ENCODE measurements at regions not wholly inside any gene's neighbourhood (a gene's known extent, or its start where the extent isn't known, plus 50 kb on each side); places are given as distances from the start of the nearest gene placed in this dataset.
A peak's percentile ranks its signal among the peaks of the same experiment; 100 is the strongest.

DNA sequence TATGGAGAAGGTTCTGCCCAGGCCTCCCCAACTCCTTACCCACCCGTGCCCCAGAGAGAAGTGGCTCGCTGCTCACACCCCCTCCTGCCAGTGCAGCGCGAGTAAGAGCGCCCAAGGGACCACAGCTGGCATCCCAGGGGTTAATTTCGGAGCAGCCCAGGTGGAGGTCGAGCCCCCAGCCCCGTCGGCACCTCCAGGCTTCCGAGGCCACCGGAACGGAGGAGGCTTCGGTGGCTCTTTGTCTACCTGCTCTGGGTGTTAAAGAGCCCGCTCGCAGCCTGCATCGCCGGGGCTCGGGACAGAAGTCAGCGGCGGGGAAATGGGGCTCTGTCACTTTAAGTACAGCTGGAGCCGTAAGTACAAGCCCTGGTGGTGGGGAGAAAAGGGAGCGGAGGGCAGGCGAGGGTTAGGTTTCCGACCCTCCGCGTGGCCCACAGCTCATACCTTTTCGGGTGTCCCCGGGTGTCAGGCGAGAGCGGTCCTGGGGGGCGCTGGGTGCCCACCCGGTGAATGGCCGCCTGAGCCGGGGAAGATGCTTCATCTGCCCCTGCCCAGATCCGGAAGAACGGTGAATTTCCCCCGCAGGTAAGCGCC, 89.4 kb upstream of the IPO9 start:
- 17% methylated on average over 19 of the region's 38 CpGs for WGBS (ENCODE audit: low lambda C conversion rate)
- ChIA-PET CTCF (interaction anchor here (0.6 to 2.3 kb wide), 8 partner anchors 8 to 227 kb away, joined by 3 to 9 read pairs (median 4); no protein-coding TSS in a partner anchor), POLR2A (no interaction called here)
- no peak for TF ChIP-seq GATA2 (CRISPR knock-in tag; IDR thresholded peaks at IDR 0.05)
- TF ChIP-seq, protein P1, sequence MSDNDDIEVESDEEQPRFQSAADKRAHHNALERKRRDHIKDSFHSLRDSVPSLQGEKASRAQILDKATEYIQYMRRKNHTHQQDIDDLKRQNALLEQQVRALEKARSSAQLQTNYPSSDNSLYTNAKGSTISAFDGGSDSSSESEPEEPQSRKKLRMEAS (IDR thresholded peaks at IDR 0.05; ENCODE audit: low read depth) = peak; percentile 89
- TF ChIP-seq, protein P2, sequence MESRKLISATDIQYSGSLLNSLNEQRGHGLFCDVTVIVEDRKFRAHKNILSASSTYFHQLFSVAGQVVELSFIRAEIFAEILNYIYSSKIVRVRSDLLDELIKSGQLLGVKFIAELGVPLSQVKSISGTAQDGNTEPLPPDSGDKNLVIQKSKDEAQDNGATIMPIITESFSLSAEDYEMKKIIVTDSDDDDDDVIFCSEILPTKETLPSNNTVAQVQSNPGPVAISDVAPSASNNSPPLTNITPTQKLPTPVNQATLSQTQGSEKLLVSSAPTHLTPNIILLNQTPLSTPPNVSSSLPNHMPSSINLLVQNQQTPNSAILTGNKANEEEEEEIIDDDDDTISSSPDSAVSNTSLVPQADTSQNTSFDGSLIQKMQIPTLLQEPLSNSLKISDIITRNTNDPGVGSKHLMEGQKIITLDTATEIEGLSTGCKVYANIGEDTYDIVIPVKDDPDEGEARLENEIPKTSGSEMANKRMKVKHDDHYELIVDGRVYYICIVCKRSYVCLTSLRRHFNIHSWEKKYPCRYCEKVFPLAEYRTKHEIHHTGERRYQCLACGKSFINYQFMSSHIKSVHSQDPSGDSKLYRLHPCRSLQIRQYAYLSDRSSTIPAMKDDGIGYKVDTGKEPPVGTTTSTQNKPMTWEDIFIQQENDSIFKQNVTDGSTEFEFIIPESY (IDR thresholded peaks at IDR 0.05; ENCODE audit: borderline replicate concordance, low read depth) = no peak
- peak; percentile 85 for DNase-seq
- Histone ChIP-seq H3K9me2 (no peaks in the 10 kb centered on the region), H3F3A (replicated peaks; ENCODE audit: insufficient read depth) (peaks cover 48% of the 10 kb centered on the region), H4K20me1 (ENCODE audit: insufficient read depth) (no peaks in the 10 kb centered on the region; the same call in 1 of the 2 replicates), H3K27ac (ENCODE audit: low read depth in 2 of 2, low read length in 1 of 2) (peak overlapping the region in 1 of 2 experiments; percentile 98; a peak in 3 of 4 replicates), H3K4me3 (ENCODE audit: low read depth in 2 of 2, low read length in 1 of 2) (peak overlapping the region; percentile 53 to 66), H3K79me2 (ENCODE audit: insufficient read depth) (peaks cover 100% of the 10 kb centered on the region), H3K4me2 (peak overlapping the region; percentile 81), H3K36me3 (replicated peaks in 1 of 2; ENCODE audit: control insufficient read depth in 1 of 2, insufficient read depth in 2 of 2, low read length in 1 of 2) (peaks cover 4 to 33% of the 10 kb centered on the region in 2 experiments), H3K9ac (peak overlapping the region; percentile 84), H3K4me1 (ENCODE audit: control insufficient read depth in 1 of 2, insufficient read depth in 2 of 2, low read depth in 1 of 2, low read length in 1 of 2) (peaks cover 25 to 54% of the 10 kb centered on the region in 2 experiments; a peak in 3 of 4 replicates), H3K9me3 (no peaks in the 10 kb centered on the region), H2AFZ (ENCODE audit: low read depth) (no peak overlapping the region), H3K27me3 (ENCODE audit: insufficient read depth) (no peaks in the 10 kb centered on the region)

DNA sequence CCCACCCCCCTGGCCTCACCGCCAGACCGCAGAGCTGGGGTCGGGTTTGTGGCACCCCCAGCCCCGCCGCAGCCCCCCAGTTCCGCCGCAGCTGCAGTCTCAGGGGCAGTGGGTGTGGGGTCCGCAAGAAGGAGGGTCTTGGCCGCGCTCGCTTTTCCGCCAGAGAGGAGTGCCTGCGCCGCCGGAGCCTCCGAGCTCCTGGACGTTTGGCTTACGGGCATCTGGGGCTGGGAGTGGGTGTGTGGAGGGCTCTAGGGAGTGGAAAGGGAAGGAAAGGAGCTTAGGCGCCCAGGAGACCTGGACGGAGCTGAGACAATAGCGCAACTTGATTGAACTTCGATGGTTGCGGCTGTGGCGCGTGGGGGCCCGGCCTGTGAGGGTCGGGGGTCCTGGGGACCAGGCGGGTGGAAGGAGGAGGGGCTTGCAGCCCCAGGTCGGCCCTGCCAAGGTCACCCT, 88.8 kb upstream of the IPO9 start:
- peak; percentile 40 for DNase-seq
- peak overlapping the region; percentile 84 for H3K9ac ChIP-seq
- H2AFZ ChIP-seq (ENCODE audit: low read depth) = no peak overlapping the region
- no peaks in the 10 kb centered on the region for H3K9me2 ChIP-seq
- H3K27ac ChIP-seq (ENCODE audit: low read depth in 2 of 2, low read length in 1 of 2) = peak overlapping the region in 1 of 2 experiments; percentile 98; a peak in 2 of 4 replicates
- TF ChIP-seq SIN3A (IDR thresholded peaks at IDR 0.05; ENCODE audit: borderline replicate concordance, low read depth, low read length) (no peak), ELF1 (IDR thresholded peaks at IDR 0.05) (no peak), FOXJ3 (CRISPR knock-in tag; IDR thresholded peaks at IDR 0.05) (no peak), TEAD4 (IDR thresholded peaks at IDR 0.05; ENCODE audit: borderline replicate concordance, insufficient read depth) (no peak), SMC3 (IDR thresholded peaks at IDR 0.05; ENCODE audit: low read depth, low read length) (no peak), RFX5 (IDR thresholded peaks at IDR 0.05; ENCODE audit: low read length) (no peak), JUND (IDR thresholded peaks at IDR 0.05) (no peak), YY1 (IDR thresholded peaks at IDR 0.05; ENCODE audit: low read depth) (no peak)
- TF ChIP-seq, protein P3, sequence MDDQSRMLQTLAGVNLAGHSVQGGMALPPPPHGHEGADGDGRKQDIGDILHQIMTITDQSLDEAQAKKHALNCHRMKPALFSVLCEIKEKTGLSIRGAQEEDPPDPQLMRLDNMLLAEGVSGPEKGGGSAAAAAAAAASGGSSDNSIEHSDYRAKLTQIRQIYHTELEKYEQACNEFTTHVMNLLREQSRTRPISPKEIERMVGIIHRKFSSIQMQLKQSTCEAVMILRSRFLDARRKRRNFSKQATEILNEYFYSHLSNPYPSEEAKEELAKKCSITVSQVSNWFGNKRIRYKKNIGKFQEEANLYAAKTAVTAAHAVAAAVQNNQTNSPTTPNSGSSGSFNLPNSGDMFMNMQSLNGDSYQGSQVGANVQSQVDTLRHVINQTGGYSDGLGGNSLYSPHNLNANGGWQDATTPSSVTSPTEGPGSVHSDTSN (IDR thresholded peaks at IDR 0.05) = no peak
- TF ChIP-seq, protein P4, sequence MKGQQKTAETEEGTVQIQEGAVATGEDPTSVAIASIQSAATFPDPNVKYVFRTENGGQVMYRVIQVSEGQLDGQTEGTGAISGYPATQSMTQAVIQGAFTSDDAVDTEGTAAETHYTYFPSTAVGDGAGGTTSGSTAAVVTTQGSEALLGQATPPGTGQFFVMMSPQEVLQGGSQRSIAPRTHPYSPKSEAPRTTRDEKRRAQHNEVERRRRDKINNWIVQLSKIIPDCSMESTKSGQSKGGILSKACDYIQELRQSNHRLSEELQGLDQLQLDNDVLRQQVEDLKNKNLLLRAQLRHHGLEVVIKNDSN (IDR thresholded peaks at IDR 0.05; ENCODE audit: borderline replicate concordance, low read depth) = no peak
- peak overlapping the region; percentile 53 to 66 for H3K4me3 ChIP-seq (ENCODE audit: low read depth in 2 of 2, low read length in 1 of 2)
- no peaks in the 10 kb centered on the region for H3K9me3 ChIP-seq
- H3K4me2 ChIP-seq = peak overlapping the region; percentile 81
- no peaks in the 10 kb centered on the region for H3K27me3 ChIP-seq (ENCODE audit: insufficient read depth)
- peaks cover 25 to 56% of the 10 kb centered on the region in 2 experiments; a peak in 3 of 4 replicates for H3K4me1 ChIP-seq (ENCODE audit: control insufficient read depth in 1 of 2, insufficient read depth in 2 of 2, low read depth in 1 of 2, low read length in 1 of 2)
- ChIA-PET POLR2A (no interaction called here), CTCF (interaction anchor here (0.6 to 2.3 kb wide), 8 partner anchors 14 to 227 kb away, joined by 3 to 9 read pairs (median 4); partner anchors contain the start of gene IPO9)
- H3F3A ChIP-seq (replicated peaks; ENCODE audit: insufficient read depth) = peaks cover 52% of the 10 kb centered on the region
- H3K79me2 ChIP-seq (ENCODE audit: insufficient read depth) = peaks cover 100% of the 10 kb centered on the region
- H4K20me1 ChIP-seq (ENCODE audit: insufficient read depth) = no peaks in the 10 kb centered on the region; the same call in 1 of the 2 replicates
- peaks cover 2 to 29% of the 10 kb centered on the region in 2 experiments for H3K36me3 ChIP-seq (replicated peaks in 1 of 2; ENCODE audit: control insufficient read depth in 1 of 2, insufficient read depth in 2 of 2, low read length in 1 of 2)
- WGBS (ENCODE audit: low lambda C conversion rate) = 76% methylated on average over 27 of the region's 29 CpGs
